ENCODE measurements at regions not wholly inside any gene's neighbourhood (a gene's known extent, or its start where the extent isn't known, plus 50 kb on each side); places are given as distances from the start of the nearest gene placed in this dataset.

- peak; percentile 31 to 61 for DNase-seq (ENCODE audit: low spot score in 2 of 2, unreplicated experiment in 2 of 2)
- Mint-ChIP-seq H3K36me3 (no peaks in the 10 kb centered on the region), H3K9me3 (peaks cover 13% of the 10 kb centered on the region), H3K4me1 (peaks cover 13% of the 10 kb centered on the region), H3K4me3 (peak overlapping the region; percentile 9), H3K27me3 (ENCODE audit: low read depth) (peaks cover 8% of the 10 kb centered on the region), H3K27ac (no peak overlapping the region)
- no peak for TF ChIP-seq CTCF (IDR thresholded peaks at IDR 0.05; ENCODE audit: unreplicated experiment)
Observed at GRCh38 chr7:24059775-24060174, 224.2 kb upstream of the NPY start.

GRCh38 chr7:24063721-24064120 lies 220.3 kb upstream of the NPY start:
- TF ChIP-seq CTCF (IDR thresholded peaks at IDR 0.05; ENCODE audit: unreplicated experiment) = no peak
- H3K9me3 Mint-ChIP-seq = peaks cover 18% of the 10 kb centered on the region
- no peak for DNase-seq (ENCODE audit: low spot score in 2 of 2, unreplicated experiment in 2 of 2)
- peaks cover 13% of the 10 kb centered on the region for H3K4me1 Mint-ChIP-seq
- H3K27me3 Mint-ChIP-seq (ENCODE audit: low read depth) = no peaks in the 10 kb centered on the region
- no peaks in the 10 kb centered on the region for H3K36me3 Mint-ChIP-seq
- no peak overlapping the region for H3K27ac Mint-ChIP-seq
- H3K4me3 Mint-ChIP-seq = no peak overlapping the region

DNA sequence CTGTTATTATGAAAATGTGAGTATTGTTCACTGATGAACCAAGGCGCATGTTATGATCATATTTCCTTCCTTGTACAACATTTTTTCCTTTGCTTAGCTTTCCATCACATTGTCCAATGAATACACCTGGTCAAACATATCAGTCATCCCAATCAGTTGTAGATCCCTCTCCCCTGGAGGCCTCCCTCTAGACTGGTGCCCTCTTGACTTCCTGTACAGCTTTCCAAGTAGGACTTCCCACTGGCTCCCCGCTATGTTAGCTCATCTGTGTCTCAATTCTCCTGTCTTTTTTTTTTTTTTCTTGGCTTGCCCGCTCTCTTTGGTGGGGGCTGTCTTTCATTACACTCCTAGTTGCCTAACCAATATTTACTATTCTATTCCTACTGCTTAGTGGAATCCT lies 214.2 kb upstream of the NPY start:
- no peaks in the 10 kb centered on the region for H3K36me3 Mint-ChIP-seq
- no peak overlapping the region for H3K27ac Mint-ChIP-seq
- no peak for DNase-seq (ENCODE audit: low spot score in 2 of 2, unreplicated experiment in 2 of 2)
- H3K9me3 Mint-ChIP-seq = peaks cover 5% of the 10 kb centered on the region
- peaks cover 2% of the 10 kb centered on the region for H3K4me1 Mint-ChIP-seq
- TF ChIP-seq CTCF (IDR thresholded peaks at IDR 0.05; ENCODE audit: unreplicated experiment) = no peak
- H3K27me3 Mint-ChIP-seq (ENCODE audit: low read depth) = no peaks in the 10 kb centered on the region
- no peak overlapping the region for H3K4me3 Mint-ChIP-seq

- Mint-ChIP-seq H3K9me3 (no peaks in the 10 kb centered on the region), H3K36me3 (no peaks in the 10 kb centered on the region), H3K4me1 (peaks cover 3% of the 10 kb centered on the region), H3K4me3 (no peak overlapping the region), H3K27me3 (ENCODE audit: low read depth) (no peaks in the 10 kb centered on the region), H3K27ac (no peak overlapping the region)
- no peak for DNase-seq (ENCODE audit: low spot score in 2 of 2, unreplicated experiment in 2 of 2)
- TF ChIP-seq CTCF (IDR thresholded peaks at IDR 0.05; ENCODE audit: unreplicated experiment) = no peak
Observed at GRCh38 chr7:24073651-24074420, 210.2 kb upstream of the NPY start.

DNA sequence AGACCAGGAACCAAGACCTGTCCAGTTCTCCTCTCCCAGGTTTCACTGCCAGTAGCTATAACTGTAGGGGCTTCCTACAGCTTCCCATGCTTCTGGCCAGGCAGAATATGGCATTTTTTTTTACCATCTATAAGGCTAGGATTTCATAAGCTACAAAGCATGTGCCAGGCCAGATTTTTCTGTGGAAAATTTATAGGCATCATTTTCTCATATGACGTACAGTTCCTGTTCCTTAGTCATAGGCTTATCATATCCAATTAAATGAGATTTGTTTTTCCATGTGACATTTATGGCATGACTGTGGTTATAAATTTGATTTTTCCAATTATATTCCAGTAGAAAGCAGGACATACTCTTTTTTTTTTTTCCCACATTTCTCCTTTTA lies 208.6 kb upstream of the NPY start:
- H3K27ac Mint-ChIP-seq = no peak overlapping the region
- no peak overlapping the region for H3K4me3 Mint-ChIP-seq
- H3K9me3 Mint-ChIP-seq = no peaks in the 10 kb centered on the region
- H3K36me3 Mint-ChIP-seq = no peaks in the 10 kb centered on the region
- H3K4me1 Mint-ChIP-seq = peaks cover 3% of the 10 kb centered on the region
- H3K27me3 Mint-ChIP-seq (ENCODE audit: low read depth) = no peaks in the 10 kb centered on the region
- no peak for TF ChIP-seq CTCF (IDR thresholded peaks at IDR 0.05; ENCODE audit: unreplicated experiment)
- DNase-seq (ENCODE audit: low spot score in 2 of 2, unreplicated experiment in 2 of 2) = no peak
